ENCODE measurements at regions not wholly inside any gene's neighbourhood (a gene's known extent, or its start where the extent isn't known, plus 50 kb on each side); places are given as distances from the start of the nearest gene placed in this dataset.

- dilution Hi-C loops (cut with MboI; ENCODE audit: extremely low pct_ligation_motif_present, low sequenced_read_pairs) = no loop called here
- no peak overlapping the region for H3K9ac ChIP-seq (ENCODE audit: control insufficient read depth, extremely low read depth, insufficient read depth, low read length)
- TF ChIP-seq, protein P1, sequence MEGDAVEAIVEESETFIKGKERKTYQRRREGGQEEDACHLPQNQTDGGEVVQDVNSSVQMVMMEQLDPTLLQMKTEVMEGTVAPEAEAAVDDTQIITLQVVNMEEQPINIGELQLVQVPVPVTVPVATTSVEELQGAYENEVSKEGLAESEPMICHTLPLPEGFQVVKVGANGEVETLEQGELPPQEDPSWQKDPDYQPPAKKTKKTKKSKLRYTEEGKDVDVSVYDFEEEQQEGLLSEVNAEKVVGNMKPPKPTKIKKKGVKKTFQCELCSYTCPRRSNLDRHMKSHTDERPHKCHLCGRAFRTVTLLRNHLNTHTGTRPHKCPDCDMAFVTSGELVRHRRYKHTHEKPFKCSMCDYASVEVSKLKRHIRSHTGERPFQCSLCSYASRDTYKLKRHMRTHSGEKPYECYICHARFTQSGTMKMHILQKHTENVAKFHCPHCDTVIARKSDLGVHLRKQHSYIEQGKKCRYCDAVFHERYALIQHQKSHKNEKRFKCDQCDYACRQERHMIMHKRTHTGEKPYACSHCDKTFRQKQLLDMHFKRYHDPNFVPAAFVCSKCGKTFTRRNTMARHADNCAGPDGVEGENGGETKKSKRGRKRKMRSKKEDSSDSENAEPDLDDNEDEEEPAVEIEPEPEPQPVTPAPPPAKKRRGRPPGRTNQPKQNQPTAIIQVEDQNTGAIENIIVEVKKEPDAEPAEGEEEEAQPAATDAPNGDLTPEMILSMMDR (optimal IDR thresholded peaks at IDR 0.05 in 1 of 3, IDR thresholded peaks at IDR 0.05 in 1 of 3, conservative IDR thresholded peaks at IDR 0.05 in 1 of 3; ENCODE audit: extremely low read depth in 1 of 3, insufficient read depth in 2 of 3, low read length in 3 of 3) = no peak
- TF ChIP-seq EZH2 (IDR thresholded peaks at IDR 0.05; ENCODE audit: low read length) = no peak
These were observed 286.4 kb upstream of the FAT1 start for GRCh38 chr4:187010052-187010451.

DNA sequence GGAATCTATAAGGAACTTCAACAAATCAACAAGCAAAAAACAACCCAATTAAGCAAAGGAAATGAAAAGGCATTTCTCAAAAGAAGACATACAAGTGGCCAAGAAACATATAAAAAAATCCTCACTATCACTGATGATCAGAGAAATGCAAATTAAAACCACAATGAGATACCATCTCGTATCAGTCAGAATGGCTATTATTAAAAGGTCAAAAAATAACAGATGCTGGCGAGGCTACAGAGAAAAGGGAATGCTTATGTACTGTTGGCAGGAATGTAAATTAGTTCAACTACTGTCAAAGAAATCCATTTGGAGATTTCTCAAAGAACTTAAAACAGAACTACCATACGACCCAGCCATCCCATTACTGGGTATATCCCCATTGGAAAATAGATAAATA is 292.4 kb upstream of the FAT1 start:
- TF ChIP-seq, protein P1 (optimal IDR thresholded peaks at IDR 0.05 in 1 of 3, IDR thresholded peaks at IDR 0.05 in 1 of 3, conservative IDR thresholded peaks at IDR 0.05 in 1 of 3; ENCODE audit: extremely low read depth in 1 of 3, insufficient read depth in 2 of 3, low read length in 3 of 3) = no peak
- TF ChIP-seq EZH2 (IDR thresholded peaks at IDR 0.05; ENCODE audit: low read length) = no peak
- no peak overlapping the region for H3K27ac ChIP-seq (ENCODE audit: control insufficient read depth, insufficient read depth, low read length)
- dilution Hi-C loops (cut with MboI; ENCODE audit: extremely low pct_ligation_motif_present, low sequenced_read_pairs) = no loop called here
- H3K9ac ChIP-seq (ENCODE audit: control insufficient read depth, extremely low read depth, insufficient read depth, low read length) = no peak overlapping the region
- H3K27me3 ChIP-seq (ENCODE audit: control insufficient read depth, extremely low read depth, insufficient read depth, low read length) = no peaks in the 10 kb centered on the region
- no peak overlapping the region for H2AFZ ChIP-seq (ENCODE audit: control insufficient read depth, low read length)
- H3K4me1 ChIP-seq (ENCODE audit: control insufficient read depth, extremely low read depth, insufficient read depth, low read length) = no peaks in the 10 kb centered on the region
- no peak overlapping the region for H3K4me3 ChIP-seq (ENCODE audit: control insufficient read depth in 2 of 3, extremely low read depth in 1 of 3, insufficient read depth in 2 of 3, low read depth in 1 of 3, low read length in 3 of 3)
- H4K20me1 ChIP-seq (ENCODE audit: control insufficient read depth, extremely low read depth, insufficient read depth, low read length) = no peaks in the 10 kb centered on the region
- H3K9me3 ChIP-seq (ENCODE audit: control insufficient read depth, low read depth, low read length) = no peaks in the 10 kb centered on the region
- no peaks in the 10 kb centered on the region for H3K9me1 ChIP-seq (ENCODE audit: control insufficient read depth, extremely low read depth, insufficient read depth, low read length)
- no peak for FAIRE-seq
- DNase-seq (ENCODE audit: low read depth, low spot score) = no peak
- no peaks in the 10 kb centered on the region for H3K79me2 ChIP-seq (ENCODE audit: control insufficient read depth, insufficient read depth, low read length)
- H3K36me3 ChIP-seq (ENCODE audit: control insufficient read depth in 2 of 2, extremely low read depth in 1 of 2, insufficient read depth in 2 of 2, low read length in 2 of 2) = no peaks in the 10 kb centered on the region
- no peak overlapping the region for H3K4me2 ChIP-seq (ENCODE audit: control insufficient read depth, extremely low read depth, insufficient read depth, low read depth, low read length)

More at GRCh38 chr4:187010052-187010451, 286.4 kb upstream of the FAT1 start:
- H3K79me2 ChIP-seq (ENCODE audit: control insufficient read depth, insufficient read depth, low read length) = no peaks in the 10 kb centered on the region
- no peaks in the 10 kb centered on the region for H3K9me3 ChIP-seq (ENCODE audit: control insufficient read depth, low read depth, low read length)
- H3K4me1 ChIP-seq (ENCODE audit: control insufficient read depth, extremely low read depth, insufficient read depth, low read length) = peaks cover 7% of the 10 kb centered on the region
- no peak overlapping the region for H3K27ac ChIP-seq (ENCODE audit: control insufficient read depth, insufficient read depth, low read length)
- no peak overlapping the region for H3K4me2 ChIP-seq (ENCODE audit: control insufficient read depth, extremely low read depth, insufficient read depth, low read depth, low read length)
- no peaks in the 10 kb centered on the region for H3K27me3 ChIP-seq (ENCODE audit: control insufficient read depth, extremely low read depth, insufficient read depth, low read length)
- no peaks in the 10 kb centered on the region for H4K20me1 ChIP-seq (ENCODE audit: control insufficient read depth, extremely low read depth, insufficient read depth, low read length)
- no peak overlapping the region for H2AFZ ChIP-seq (ENCODE audit: control insufficient read depth, low read length)
- no peaks in the 10 kb centered on the region for H3K9me1 ChIP-seq (ENCODE audit: control insufficient read depth, extremely low read depth, insufficient read depth, low read length)
- FAIRE-seq (no peak), DNase-seq (ENCODE audit: low read depth, low spot score) (no peak)
- no peaks in the 10 kb centered on the region for H3K36me3 ChIP-seq (ENCODE audit: control insufficient read depth in 2 of 2, extremely low read depth in 1 of 2, insufficient read depth in 2 of 2, low read length in 2 of 2)
- H3K4me3 ChIP-seq (ENCODE audit: control insufficient read depth in 2 of 3, extremely low read depth in 1 of 3, insufficient read depth in 2 of 3, low read depth in 1 of 3, low read length in 3 of 3) = no peak overlapping the region
